NB4 (cell line): ENCODE measurements at regions not wholly inside any gene's neighbourhood (a gene's known extent, or its start where the extent isn't known, plus 50 kb on each side); places are given as distances from the start of the nearest gene placed in this dataset.

Source experiments
- DNase-seq: peaks from one replicate; pipeline ENCODE4 v3.0.0; 2010; ENCODE audit warnings: low read depth
- H3K4me3 ChIP-seq: one replicate; pipeline ENCODE4 v1.5.1; 2011; ENCODE audit warnings: mild to moderate bottlenecking, low read depth, low read length, moderate library complexity
- CTCF ChIP-seq: IDR thresholded peaks from one replicate; pipeline ENCODE4 v1.5.1; 2012; ENCODE audit warnings: low read depth, low read length
- MAX ChIP-seq: IDR thresholded peaks from 2 replicates; pipeline ENCODE4 v1.6.1; 2011; ENCODE audit warnings: low read depth, low read length
- MYC ChIP-seq: IDR thresholded peaks from 2 replicates; pipeline ENCODE4 v1.6.1; 2011; ENCODE audit warnings: low read depth, low read length
- POLR2A ChIP-seq: IDR thresholded peaks from 2 replicates; pipeline ENCODE4 v1.6.1; 2011; ENCODE audit warnings: mild to moderate bottlenecking; ENCODE audit not compliant: insufficient read length; ENCODE audit errors: extremely low read depth

- no peak for TF ChIP-seq MYC
- TF ChIP-seq MAX: no peak
- TF ChIP-seq POLR2A: no peak
- TF ChIP-seq CTCF: no peak
- no peak for DNase-seq
- no peak overlapping the region for H3K4me3 ChIP-seq
Measured at GRCh38 chr16:50866806-50867205, 124.9 kb downstream of the CYLD start.

GRCh38 chr16:50864386-50864785 is 122.5 kb downstream of the CYLD start:
- no peak overlapping the region for H3K4me3 ChIP-seq
- DNase-seq: no peak
- TF ChIP-seq POLR2A (no peak), CTCF (no peak), MAX (no peak), MYC (no peak)

- no peak for DNase-seq
- H3K4me3 ChIP-seq: no peak overlapping the region
- no peak for TF ChIP-seq POLR2A
- TF ChIP-seq MAX: no peak
- no peak for TF ChIP-seq CTCF
- no peak for TF ChIP-seq MYC
Measured at GRCh38 chr16:50863644-50864144, 121.8 kb downstream of the CYLD start.

- H3K4me3 ChIP-seq: no peak overlapping the region
- TF ChIP-seq MAX (no peak), POLR2A (no peak), CTCF (no peak), MYC (no peak)
- DNase-seq: no peak
Measured at GRCh38 chr16:50862818-50863643, 121.1 kb downstream of the CYLD start.

- TF ChIP-seq POLR2A: no peak
- TF ChIP-seq MAX: no peak
- no peak for TF ChIP-seq MYC
- TF ChIP-seq CTCF: no peak
- no peak overlapping the region for H3K4me3 ChIP-seq
- DNase-seq: no peak
Measured at GRCh38 chr16:50861970-50862411, 120.1 kb downstream of the CYLD start.
